HCT116 (cell line): ENCODE measurements at regions not wholly inside any gene's neighbourhood (a gene's known extent, or its start where the extent isn't known, plus 50 kb on each side); places are given as distances from the start of the nearest gene placed in this dataset.
A peak's percentile ranks its signal among the peaks of the same experiment; 100 is the strongest.

Experiments used
- ATAC-seq: fragments of 200-7000 bp; cut with Tn5 transposase; 2 replicates; pipeline ENCODE4 v1.9.1; 2020; ENCODE audit warnings: mild to moderate bottlenecking, moderate library complexity
- BruUV-seq: library from RNA; stranded (reverse); fragments of 400-500 nt; replicated peaks from 2 replicates; lab custom pipeline; 2021; lab: Mats Ljungman, UMichigan
- CTCF ChIA-PET: fragments of 300-600 bp; sonication (Branson Sonifier 250); formaldehyde crosslinking; loops from one replicate; lab custom pipeline; 2021; ENCODE audit warnings: antibody characterized with exemption; lab: Charles Lee
- POLR2A ChIA-PET: fragments of 300-600, 350-600 bp; sonication (Branson Sonifier 250); formaldehyde crosslinking; loops from one replicate; lab custom pipeline; 2021; ENCODE audit warnings: antibody characterized with exemption; lab: Charles Lee
- RAD21 ChIA-PET, 2 experiments: fragments of 300-600 bp; sonication (Branson Sonifier 250); formaldehyde crosslinking; loops; one replicate each; lab custom pipeline; 2023; ENCODE audit warnings: low total read pairs in 2 of 2; ENCODE audit not compliant: uncharacterized antibody in 2 of 2, unreplicated experiment in 2 of 2, low non-redundant PET in 1 of 2; lab: Charles Lee
- DNase-seq: peaks from one replicate; pipeline ENCODE4 v3.0.0-alpha.2; 2010; ENCODE audit warnings: low read depth, low spot score
- H2AFZ ChIP-seq: fragments of 200-600 bp; shearing (Covaris generic), sonication (generic); 2 replicates; pipeline ENCODE4 v1.6.1; 2017; ENCODE audit warnings: low read depth, mixed run types, mixed read lengths, antibody characterized with exemption, low read length; ENCODE audit not compliant: poor library complexity, severe bottlenecking
- H3K27ac ChIP-seq: 2 replicates; pipeline ENCODE4 v1.5.1; 2012; ENCODE audit warnings: low read depth, low read length
- H3K27me3 ChIP-seq: fragments of 200-600 bp; sonication (generic); 2 replicates; pipeline ENCODE4 v1.6.1; 2016; ENCODE audit warnings: mixed run types, low read length, mixed read lengths; ENCODE audit not compliant: insufficient read depth
- H3K36me3 ChIP-seq, 2 experiments: fragments of 200-500 bp in 1 of 2; fragments of 200-600 bp in 1 of 2; sonication (Bioruptor generic) in 1 of 2; sonication (generic) in 1 of 2; 2 replicates each; pipeline versions ENCODE4 v1.5.1 to v1.6.1; 2014 to 2016; ENCODE audit warnings: low read length in 2 of 2, inconsistent platforms in 1 of 2, mixed read lengths in 1 of 2, mixed run types in 1 of 2; ENCODE audit not compliant: insufficient read depth in 2 of 2, control insufficient read depth in 1 of 2
- H3K4me1 ChIP-seq, 2 experiments: fragments of 200-600 bp in 1 of 2; sonication (generic) in 1 of 2; 2 replicates each; pipeline versions ENCODE4 v1.5.1 to v1.6.1; 2012 to 2017; ENCODE audit warnings: low read length in 2 of 2, inconsistent platforms in 1 of 2, mild to moderate bottlenecking in 1 of 2, mixed read lengths in 1 of 2, mixed run types in 1 of 2, moderate library complexity in 1 of 2; ENCODE audit not compliant: insufficient read depth in 2 of 2, control insufficient read depth in 1 of 2
- H3K4me2 ChIP-seq: fragments of 200-600 bp; sonication (generic); 2 replicates; pipeline ENCODE4 v1.6.1; 2017; ENCODE audit warnings: mixed run types, low read length, mixed read lengths
- H3K4me3 ChIP-seq, 2 experiments: fragments of 200-600 bp in 1 of 2; sonication (generic) in 1 of 2; replicated peaks in 1 of 2; 2 replicates each; pipeline ENCODE4 v1.5.1; 2011 to 2016; ENCODE audit warnings: low read length in 2 of 2, control low read depth in 1 of 2, low read depth in 1 of 2, mild to moderate bottlenecking in 1 of 2, mixed read lengths in 1 of 2, mixed run types in 1 of 2
- H3K79me2 ChIP-seq: fragments of 200-600 bp; sonication (generic); 2 replicates; pipeline ENCODE4 v1.6.1; 2017; ENCODE audit warnings: mild to moderate bottlenecking, mixed run types, low read length, moderate library complexity, mixed read lengths; ENCODE audit not compliant: insufficient read depth
- H3K9ac ChIP-seq: fragments of 200-600 bp; sonication (generic); 2 replicates; pipeline ENCODE4 v1.6.1; 2016; ENCODE audit warnings: low read length, mixed read lengths
- H3K9me2 ChIP-seq: fragments of 200-600 bp; sonication (generic), shearing (Covaris generic); 2 replicates; pipeline ENCODE4 v1.6.1; 2017; ENCODE audit warnings: mixed run types, mild to moderate bottlenecking, moderate library complexity; ENCODE audit not compliant: insufficient read depth
- H3K9me3 ChIP-seq, 2 experiments: fragments of 200-500 bp in 1 of 2; fragments of 200-600 bp in 1 of 2; sonication (Bioruptor generic) in 1 of 2; sonication (generic) in 1 of 2; 2 replicates each; pipeline ENCODE4 v1.6.1; 2014 to 2017; ENCODE audit warnings: low read length in 2 of 2, mixed read lengths in 2 of 2, inconsistent platforms in 1 of 2, low read depth in 1 of 2, mild to moderate bottlenecking in 1 of 2, mixed run types in 1 of 2, moderate library complexity in 1 of 2; ENCODE audit not compliant: control insufficient read depth in 1 of 2, insufficient read depth in 1 of 2
- H4K20me1 ChIP-seq: fragments of 200-600 bp; sonication (generic), shearing (Covaris generic); 2 replicates; pipeline ENCODE4 v1.6.1; 2017; ENCODE audit warnings: mixed run types, mild to moderate bottlenecking, moderate library complexity; ENCODE audit not compliant: insufficient read depth
- ATF3 ChIP-seq: IDR thresholded peaks from 2 replicates; pipeline ENCODE4 v1.6.1; 2012
- CBX3 ChIP-seq: IDR thresholded peaks from 2 replicates; pipeline ENCODE4 v1.6.1; 2012; ENCODE audit warnings: low read depth
- CEBPB ChIP-seq: IDR thresholded peaks from 2 replicates; pipeline ENCODE4 v1.6.1; 2012; ENCODE audit warnings: low read depth
- EGR1 ChIP-seq: IDR thresholded peaks from 2 replicates; pipeline ENCODE4 v1.6.1; 2012; ENCODE audit warnings: low read depth
- ELF1 ChIP-seq: IDR thresholded peaks from 2 replicates; pipeline ENCODE4 v1.6.1; 2012; ENCODE audit warnings: low read depth, borderline replicate concordance
- JUND ChIP-seq: IDR thresholded peaks from 2 replicates; pipeline ENCODE4 v1.6.1; 2012
- MAX ChIP-seq: IDR thresholded peaks from 2 replicates; pipeline ENCODE4 v1.6.1; 2012
- POLR2A ChIP-seq: IDR thresholded peaks from 2 replicates; pipeline ENCODE4 v1.7.0; 2011; ENCODE audit warnings: borderline replicate concordance; ENCODE audit not compliant: insufficient read depth, insufficient read length; ENCODE audit errors: extremely low read depth
- POLR2AphosphoS5 ChIP-seq: IDR thresholded peaks from 2 replicates; pipeline ENCODE4 v1.6.1; 2011; ENCODE audit warnings: mild to moderate bottlenecking, low read depth, low read length, moderate library complexity
- RAD21 ChIP-seq: IDR thresholded peaks from 2 replicates; pipeline ENCODE4 v1.6.1; 2012; ENCODE audit warnings: low read depth, mild to moderate bottlenecking
- REST ChIP-seq: IDR thresholded peaks from 2 replicates; pipeline ENCODE4 v1.6.1; 2012; ENCODE audit warnings: low read depth
- SIN3A ChIP-seq: IDR thresholded peaks from 2 replicates; pipeline ENCODE4 v1.6.1; 2012; ENCODE audit warnings: low read depth
- SP1 ChIP-seq: IDR thresholded peaks from 2 replicates; pipeline ENCODE4 v1.6.1; 2012; ENCODE audit warnings: low read depth
- TCF7L2 ChIP-seq: IDR thresholded peaks from 2 replicates; pipeline ENCODE4 v1.7.0; 2011; ENCODE audit warnings: borderline replicate concordance, inconsistent platforms; ENCODE audit not compliant: insufficient read depth, insufficient read length; ENCODE audit errors: extremely low read depth
- YY1 ChIP-seq: IDR thresholded peaks from 2 replicates; pipeline ENCODE4 v1.6.1; 2011; ENCODE audit warnings: low read length, low read depth, moderate library complexity, mild to moderate bottlenecking; ENCODE audit not compliant: insufficient replicate concordance; ENCODE audit errors: extremely low read depth
- ZFX ChIP-seq: fragments of 450-650 bp; IDR thresholded peaks from 2 replicates; pipeline ENCODE4 v1.6.1; 2017
- intact Hi-C: fragments of 100-400 bp; cut with micrococcal nuclease; formaldehyde crosslinking; loops from 2 replicates; pipeline ENCODE4 v1.10.0; 2022

GRCh38 chr3:170752571-170753155, 117.3 kb downstream of the RPL22L1 start:
- ChIA-PET RAD21 (no interaction called here), CTCF (no interaction called here), POLR2A (no interaction called here)
- no peak overlapping the region for H3K4me3 ChIP-seq
- intact Hi-C loops, result no loop called here
- no peak overlapping the region for H3K9ac ChIP-seq
- peaks cover 14 to 28% of the 10 kb centered on the region in 2 experiments for H3K4me1 ChIP-seq
- no peak for TF ChIP-seq JUND
- no peak for TF ChIP-seq POLR2A
- TF ChIP-seq YY1, result no peak
- no peak for TF ChIP-seq TCF7L2
- no peak for TF ChIP-seq CBX3
- TF ChIP-seq MAX, result no peak
- no peak for TF ChIP-seq ATF3
- TF ChIP-seq POLR2AphosphoS5, result no peak
- TF ChIP-seq ELF1, result no peak
- no peak for TF ChIP-seq EGR1
- no peak for TF ChIP-seq CEBPB
- no peak for TF ChIP-seq REST
- TF ChIP-seq ZFX, result no peak
- TF ChIP-seq RAD21, result no peak
- no peak for TF ChIP-seq SP1
- TF ChIP-seq SIN3A, result no peak
- H3K4me2 ChIP-seq, result peak overlapping the region; percentile 72
- H3K27ac ChIP-seq, result no peak overlapping the region
- no peaks in the 10 kb centered on the region for H3K9me2 ChIP-seq
- no peaks in the 10 kb centered on the region for H3K9me3 ChIP-seq
- H3K79me2 ChIP-seq, result no peaks in the 10 kb centered on the region
- no peaks in the 10 kb centered on the region for H3K27me3 ChIP-seq
- no peak for DNase-seq
- H4K20me1 ChIP-seq, result no peaks in the 10 kb centered on the region
- no peak for ATAC-seq
- peak overlapping the region; percentile 76 for H2AFZ ChIP-seq
- no TSS peak for BruUV-seq
- no peaks in the 10 kb centered on the region for H3K36me3 ChIP-seq
